Keratinocyte (primary cell): ENCODE measurements at regions not wholly inside any gene's neighbourhood (a gene's known extent, or its start where the extent isn't known, plus 50 kb on each side); places are given as distances from the start of the nearest gene placed in this dataset.

Source experiments
- EZH2 ChIP-seq: IDR thresholded peaks from one replicate; pipeline ENCODE4 v1.6.1; 2012; ENCODE audit warnings: inconsistent platforms, mild to moderate bottlenecking, low read length, moderate library complexity
- TF ChIP-seq, protein P1 (sequence below), 3 experiments: IDR thresholded peaks in 1 of 3; conservative IDR thresholded peaks in 1 of 3; optimal IDR thresholded peaks in 1 of 3; 2 replicates in 2 of 3; 3 replicates in 1 of 3; pipeline versions ENCODE3 to v1.5.1; 2011; ENCODE audit warnings: low read length in 3 of 3, mild to moderate bottlenecking in 3 of 3, moderate library complexity in 2 of 3, control low read depth in 1 of 3, inconsistent platforms in 1 of 3; ENCODE audit not compliant: insufficient read depth in 2 of 3; ENCODE audit errors: extremely low read depth in 1 of 3

- TF ChIP-seq EZH2: no peak
- TF ChIP-seq, protein P1, sequence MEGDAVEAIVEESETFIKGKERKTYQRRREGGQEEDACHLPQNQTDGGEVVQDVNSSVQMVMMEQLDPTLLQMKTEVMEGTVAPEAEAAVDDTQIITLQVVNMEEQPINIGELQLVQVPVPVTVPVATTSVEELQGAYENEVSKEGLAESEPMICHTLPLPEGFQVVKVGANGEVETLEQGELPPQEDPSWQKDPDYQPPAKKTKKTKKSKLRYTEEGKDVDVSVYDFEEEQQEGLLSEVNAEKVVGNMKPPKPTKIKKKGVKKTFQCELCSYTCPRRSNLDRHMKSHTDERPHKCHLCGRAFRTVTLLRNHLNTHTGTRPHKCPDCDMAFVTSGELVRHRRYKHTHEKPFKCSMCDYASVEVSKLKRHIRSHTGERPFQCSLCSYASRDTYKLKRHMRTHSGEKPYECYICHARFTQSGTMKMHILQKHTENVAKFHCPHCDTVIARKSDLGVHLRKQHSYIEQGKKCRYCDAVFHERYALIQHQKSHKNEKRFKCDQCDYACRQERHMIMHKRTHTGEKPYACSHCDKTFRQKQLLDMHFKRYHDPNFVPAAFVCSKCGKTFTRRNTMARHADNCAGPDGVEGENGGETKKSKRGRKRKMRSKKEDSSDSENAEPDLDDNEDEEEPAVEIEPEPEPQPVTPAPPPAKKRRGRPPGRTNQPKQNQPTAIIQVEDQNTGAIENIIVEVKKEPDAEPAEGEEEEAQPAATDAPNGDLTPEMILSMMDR (optimal IDR thresholded peaks at IDR 0.05 in 1 of 3, IDR thresholded peaks at IDR 0.05 in 1 of 3, conservative IDR thresholded peaks at IDR 0.05 in 1 of 3; ENCODE audit: extremely low read depth in 1 of 3, insufficient read depth in 2 of 3, low read length in 3 of 3): no peak
Measured at GRCh38 chr12:74794522-74794921, 256.9 kb downstream of the ATXN7L3B start.
